ENCODE measurements at regions not wholly inside any gene's neighbourhood (a gene's known extent, or its start where the extent isn't known, plus 50 kb on each side); places are given as distances from the start of the nearest gene placed in this dataset.

DNA sequence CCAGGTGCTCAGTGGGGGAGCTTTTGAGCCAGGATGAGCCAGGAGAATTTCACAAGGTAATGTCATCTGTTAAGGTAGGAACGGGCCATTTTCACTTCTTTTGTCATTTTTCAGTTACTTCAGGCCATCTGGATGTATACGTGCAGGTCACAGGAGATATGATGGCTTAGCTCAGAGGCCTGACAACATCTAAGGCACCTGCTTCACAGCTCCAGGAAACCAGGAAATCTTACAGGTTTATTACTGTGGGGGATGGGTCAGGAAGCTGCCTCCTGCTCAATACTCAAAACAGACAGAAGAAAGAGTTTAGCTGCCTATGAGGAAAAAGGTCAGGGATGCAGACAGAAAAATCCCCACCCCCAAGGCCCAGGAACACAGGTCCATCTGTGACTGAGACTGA is 364.3 kb upstream of the LRP1B start:
- TF ChIP-seq, protein P1, sequence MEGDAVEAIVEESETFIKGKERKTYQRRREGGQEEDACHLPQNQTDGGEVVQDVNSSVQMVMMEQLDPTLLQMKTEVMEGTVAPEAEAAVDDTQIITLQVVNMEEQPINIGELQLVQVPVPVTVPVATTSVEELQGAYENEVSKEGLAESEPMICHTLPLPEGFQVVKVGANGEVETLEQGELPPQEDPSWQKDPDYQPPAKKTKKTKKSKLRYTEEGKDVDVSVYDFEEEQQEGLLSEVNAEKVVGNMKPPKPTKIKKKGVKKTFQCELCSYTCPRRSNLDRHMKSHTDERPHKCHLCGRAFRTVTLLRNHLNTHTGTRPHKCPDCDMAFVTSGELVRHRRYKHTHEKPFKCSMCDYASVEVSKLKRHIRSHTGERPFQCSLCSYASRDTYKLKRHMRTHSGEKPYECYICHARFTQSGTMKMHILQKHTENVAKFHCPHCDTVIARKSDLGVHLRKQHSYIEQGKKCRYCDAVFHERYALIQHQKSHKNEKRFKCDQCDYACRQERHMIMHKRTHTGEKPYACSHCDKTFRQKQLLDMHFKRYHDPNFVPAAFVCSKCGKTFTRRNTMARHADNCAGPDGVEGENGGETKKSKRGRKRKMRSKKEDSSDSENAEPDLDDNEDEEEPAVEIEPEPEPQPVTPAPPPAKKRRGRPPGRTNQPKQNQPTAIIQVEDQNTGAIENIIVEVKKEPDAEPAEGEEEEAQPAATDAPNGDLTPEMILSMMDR (IDR thresholded peaks at IDR 0.05), result no peak
- TF ChIP-seq EP300 (IDR thresholded peaks at IDR 0.05), result no peak

Data from upper lobe of left lung (tissue), 4 donors.